ENCODE measurements at regions not wholly inside any gene's neighbourhood (a gene's known extent, or its start where the extent isn't known, plus 50 kb on each side); places are given as distances from the start of the nearest gene placed in this dataset.

DNA sequence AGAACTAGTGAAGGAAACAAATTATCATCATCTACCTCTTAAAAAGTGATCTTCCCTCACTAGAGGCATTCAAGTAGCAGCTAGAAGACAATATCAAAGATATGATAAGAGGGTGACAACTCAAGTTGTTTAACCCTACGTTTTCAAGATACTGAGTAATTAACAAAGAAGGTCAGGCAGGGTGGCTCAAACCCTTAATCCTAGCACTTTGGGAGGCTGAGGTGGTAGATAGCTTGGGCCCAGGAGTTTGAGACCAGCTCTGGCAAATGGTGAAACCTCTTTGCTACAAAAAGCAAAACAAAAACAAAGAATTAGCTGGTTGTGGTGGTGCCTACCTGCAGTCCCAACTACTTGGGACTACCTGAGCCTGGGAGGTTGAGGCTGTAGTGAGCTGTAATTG, 408.2 kb upstream of the TUSC1 start:
- TF ChIP-seq, protein P1, sequence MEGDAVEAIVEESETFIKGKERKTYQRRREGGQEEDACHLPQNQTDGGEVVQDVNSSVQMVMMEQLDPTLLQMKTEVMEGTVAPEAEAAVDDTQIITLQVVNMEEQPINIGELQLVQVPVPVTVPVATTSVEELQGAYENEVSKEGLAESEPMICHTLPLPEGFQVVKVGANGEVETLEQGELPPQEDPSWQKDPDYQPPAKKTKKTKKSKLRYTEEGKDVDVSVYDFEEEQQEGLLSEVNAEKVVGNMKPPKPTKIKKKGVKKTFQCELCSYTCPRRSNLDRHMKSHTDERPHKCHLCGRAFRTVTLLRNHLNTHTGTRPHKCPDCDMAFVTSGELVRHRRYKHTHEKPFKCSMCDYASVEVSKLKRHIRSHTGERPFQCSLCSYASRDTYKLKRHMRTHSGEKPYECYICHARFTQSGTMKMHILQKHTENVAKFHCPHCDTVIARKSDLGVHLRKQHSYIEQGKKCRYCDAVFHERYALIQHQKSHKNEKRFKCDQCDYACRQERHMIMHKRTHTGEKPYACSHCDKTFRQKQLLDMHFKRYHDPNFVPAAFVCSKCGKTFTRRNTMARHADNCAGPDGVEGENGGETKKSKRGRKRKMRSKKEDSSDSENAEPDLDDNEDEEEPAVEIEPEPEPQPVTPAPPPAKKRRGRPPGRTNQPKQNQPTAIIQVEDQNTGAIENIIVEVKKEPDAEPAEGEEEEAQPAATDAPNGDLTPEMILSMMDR (IDR thresholded peaks at IDR 0.05; ENCODE audit: low read depth, low read length) = no peak
- no peak for TF ChIP-seq POLR2A (IDR thresholded peaks at IDR 0.05; ENCODE audit: extremely low read depth, insufficient read length)
- TF ChIP-seq, protein P2, sequence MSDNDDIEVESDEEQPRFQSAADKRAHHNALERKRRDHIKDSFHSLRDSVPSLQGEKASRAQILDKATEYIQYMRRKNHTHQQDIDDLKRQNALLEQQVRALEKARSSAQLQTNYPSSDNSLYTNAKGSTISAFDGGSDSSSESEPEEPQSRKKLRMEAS (IDR thresholded peaks at IDR 0.05; ENCODE audit: low read depth, low read length) = no peak
